Gastrocnemius medialis (tissue), 4 donors: ENCODE measurements at regions not wholly inside any gene's neighbourhood (a gene's known extent, or its start where the extent isn't known, plus 50 kb on each side); places are given as distances from the start of the nearest gene placed in this dataset.
A peak's percentile ranks its signal among the peaks of the same experiment; 100 is the strongest.

Source experiments
- ATAC-seq, 2 donors: fragments of 150-250 bp; one replicate each; pipeline ENCODE4 v1.9.1; 2016
- DNase-seq, 2 donors: peaks; one replicate each; pipeline ENCODE4 v3.0.0-alpha.2; 2019
- H3K27ac ChIP-seq, 4 donors: fragments of 200-600 bp; sonication (generic); 1 replicate in 1 of 4; 2 replicates in 3 of 4; pipeline ENCODE4 v1.5.1; 2016 to 2018; ENCODE audit warnings: mild to moderate bottlenecking in 2 of 4, moderate library complexity in 1 of 4
- H3K27me3 ChIP-seq, 3 donors: fragments of 200-600 bp; sonication (generic) in 2 of 3; 1 replicate in 1 of 3; 2 replicates in 2 of 3; pipeline versions ENCODE4 v1.5.1 to v1.6.0; 2016 to 2019; ENCODE audit warnings: mild to moderate bottlenecking in 1 of 3, moderate library complexity in 1 of 3
- H3K36me3 ChIP-seq, 2 donors: fragments of 200-600 bp; sonication (generic) in 1 of 2; one replicate each; pipeline ENCODE4 v1.5.1; 2017 to 2018
- H3K4me1 ChIP-seq, 2 donors: fragments of 200-600 bp; sonication (generic) in 1 of 2; one replicate each; pipeline ENCODE4 v1.5.1; 2016 to 2017; ENCODE audit warnings: mild to moderate bottlenecking in 2 of 2
- H3K4me3 ChIP-seq, 4 donors: fragments of 200-600 bp; sonication (generic) in 3 of 4; 1 replicate in 1 of 4; 2 replicates in 3 of 4; pipeline ENCODE4 v1.5.1; 2016 to 2019; ENCODE audit warnings: mild to moderate bottlenecking in 2 of 4
- H3K9me3 ChIP-seq, 3 donors: fragments of 200-600 bp; sonication (generic) in 2 of 3; 1 replicate in 1 of 3; 2 replicates in 2 of 3; pipeline ENCODE4 v1.5.1; 2016 to 2019
- POLR2A ChIP-seq, 2 donors: fragments of 450-650 bp; IDR thresholded peaks; one replicate each; pipeline ENCODE4 v1.6.1; 2017; ENCODE audit warnings: antibody characterized with exemption in 2 of 2, mild to moderate bottlenecking in 2 of 2, moderate library complexity in 2 of 2
- in situ Hi-C, 4 donors: fragments of 200-750 bp; cut with MboI; loops; one replicate each; pipeline versions ENCODE4 v1.15.0 to v1.8.0; 2017; ENCODE audit warnings: low sequenced_read_pairs in 4 of 4
- intact Hi-C: fragments of 100-400 bp; cut with DNase I; formaldehyde crosslinking; loops from one replicate; pipeline ENCODE4 v1.15.1; 2023; ENCODE audit warnings: low total_unique reads
- TF ChIP-seq, protein P1 (sequence below), 5 experiments: fragments of 450-650 bp in 3 of 5; fragments of 200-600 bp in 2 of 5; sonication (generic) in 2 of 5; IDR thresholded peaks in 4 of 5; conservative IDR thresholded peaks in 1 of 5; 1 replicate in 4 of 5; 2 replicates in 1 of 5; pipeline ENCODE4 v1.5.1; 2016 to 2019; ENCODE audit warnings: antibody characterized with exemption in 5 of 5, mild to moderate bottlenecking in 3 of 5, moderate library complexity in 3 of 5

DNA sequence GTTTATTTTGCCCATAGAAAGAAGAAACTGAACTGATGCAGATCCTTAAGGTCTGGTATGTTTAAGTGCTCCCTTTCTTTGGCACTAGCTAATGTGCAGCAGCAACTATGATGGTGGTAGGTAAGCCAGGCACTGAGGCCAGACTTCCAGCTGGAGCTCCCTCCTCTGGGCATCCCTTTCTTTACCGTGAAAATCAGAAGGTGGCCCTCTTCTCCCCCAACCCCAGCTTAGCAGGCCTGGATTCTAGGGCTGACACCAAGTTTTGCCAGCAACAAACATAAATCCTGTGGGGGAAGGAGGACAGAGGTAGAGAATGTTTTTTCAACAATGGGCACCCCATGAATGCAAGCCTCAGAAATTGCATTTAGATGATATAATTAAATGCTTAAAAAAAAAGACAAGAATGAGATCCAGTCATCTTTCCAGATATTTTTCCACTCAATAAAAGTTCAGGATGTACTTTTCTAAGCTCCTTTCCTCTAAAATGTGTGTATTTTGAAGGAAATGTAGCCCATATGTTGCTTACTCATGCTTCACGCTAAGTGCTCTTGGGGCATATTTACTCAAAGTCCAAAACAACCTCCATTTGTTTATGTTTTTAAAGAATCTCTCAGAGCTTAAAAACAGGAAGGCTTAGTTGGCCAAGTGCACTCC is 123.9 kb upstream of the NXT1 start:
- in situ Hi-C loops (loop anchor here in 2 of 4 donors (25.0 kb wide), 1 partner anchor 539 kb away; no protein-coding TSS in a partner anchor), intact Hi-C loops (no loop called here)
- no peaks in the 10 kb centered on the region for H3K36me3 ChIP-seq
- H3K4me1 ChIP-seq, result no peaks in the 10 kb centered on the region
- TF ChIP-seq POLR2A (IDR thresholded peaks at IDR 0.05), result no peak
- TF ChIP-seq, protein P1, sequence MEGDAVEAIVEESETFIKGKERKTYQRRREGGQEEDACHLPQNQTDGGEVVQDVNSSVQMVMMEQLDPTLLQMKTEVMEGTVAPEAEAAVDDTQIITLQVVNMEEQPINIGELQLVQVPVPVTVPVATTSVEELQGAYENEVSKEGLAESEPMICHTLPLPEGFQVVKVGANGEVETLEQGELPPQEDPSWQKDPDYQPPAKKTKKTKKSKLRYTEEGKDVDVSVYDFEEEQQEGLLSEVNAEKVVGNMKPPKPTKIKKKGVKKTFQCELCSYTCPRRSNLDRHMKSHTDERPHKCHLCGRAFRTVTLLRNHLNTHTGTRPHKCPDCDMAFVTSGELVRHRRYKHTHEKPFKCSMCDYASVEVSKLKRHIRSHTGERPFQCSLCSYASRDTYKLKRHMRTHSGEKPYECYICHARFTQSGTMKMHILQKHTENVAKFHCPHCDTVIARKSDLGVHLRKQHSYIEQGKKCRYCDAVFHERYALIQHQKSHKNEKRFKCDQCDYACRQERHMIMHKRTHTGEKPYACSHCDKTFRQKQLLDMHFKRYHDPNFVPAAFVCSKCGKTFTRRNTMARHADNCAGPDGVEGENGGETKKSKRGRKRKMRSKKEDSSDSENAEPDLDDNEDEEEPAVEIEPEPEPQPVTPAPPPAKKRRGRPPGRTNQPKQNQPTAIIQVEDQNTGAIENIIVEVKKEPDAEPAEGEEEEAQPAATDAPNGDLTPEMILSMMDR (IDR thresholded peaks at IDR 0.05 in 4 of 5, conservative IDR thresholded peaks at IDR 0.05 in 1 of 5), result no peak
- H3K27me3 ChIP-seq, result no peaks in the 10 kb centered on the region
- H3K27ac ChIP-seq, result no peak overlapping the region
- H3K9me3 ChIP-seq, result no peaks in the 10 kb centered on the region
- H3K4me3 ChIP-seq, result no peak overlapping the region
- no peak for ATAC-seq
- DNase-seq, result no peak

DNA sequence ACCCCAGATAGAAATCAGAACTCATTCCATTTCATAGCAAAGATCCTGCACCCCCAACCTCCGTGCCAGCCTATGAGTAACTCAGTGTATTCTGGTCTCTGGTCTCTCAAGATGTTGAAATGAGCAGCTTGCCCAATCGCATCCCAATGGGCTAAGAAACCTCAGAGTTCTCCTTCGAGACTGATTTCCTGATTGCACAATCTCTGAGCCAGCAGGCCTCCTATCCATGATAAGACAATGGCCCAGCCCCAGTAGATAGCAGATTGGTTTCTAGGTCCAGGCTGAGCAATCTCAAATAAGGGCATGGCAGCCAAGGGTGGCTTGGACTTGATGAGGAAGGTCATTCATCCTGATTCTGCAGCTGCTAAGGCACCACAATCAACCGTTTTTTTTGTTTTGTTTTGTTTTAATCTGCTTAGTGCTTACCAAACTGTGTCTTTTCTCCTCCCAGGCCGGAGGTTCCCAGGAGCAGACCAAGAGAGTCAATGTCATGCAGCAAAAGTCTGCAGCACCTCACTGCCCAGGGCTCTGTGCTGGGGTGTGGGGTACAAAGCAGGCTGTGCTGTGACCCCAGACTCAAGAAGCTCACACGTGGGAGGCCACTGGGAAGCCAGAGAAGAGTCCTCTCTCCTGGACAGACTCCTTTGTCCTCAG is 125.1 kb upstream of the NXT1 start:
- no peaks in the 10 kb centered on the region for H3K4me1 ChIP-seq
- DNase-seq (peak; percentile 52 to 72), ATAC-seq (peak; percentile 82 to 83)
- intact Hi-C loops, result no loop called here
- no peaks in the 10 kb centered on the region for H3K27me3 ChIP-seq
- in situ Hi-C loops, result loop anchor here in 2 of 4 donors (25.0 kb wide), 1 partner anchor 538 kb away; no protein-coding TSS in a partner anchor
- TF ChIP-seq POLR2A (IDR thresholded peaks at IDR 0.05), result no peak
- TF ChIP-seq, protein P1 (IDR thresholded peaks at IDR 0.05 in 4 of 5, conservative IDR thresholded peaks at IDR 0.05 in 1 of 5), result no peak
- no peaks in the 10 kb centered on the region for H3K36me3 ChIP-seq
- no peaks in the 10 kb centered on the region for H3K9me3 ChIP-seq
- H3K27ac ChIP-seq, result no peak overlapping the region
- H3K4me3 ChIP-seq, result no peak overlapping the region

DNA sequence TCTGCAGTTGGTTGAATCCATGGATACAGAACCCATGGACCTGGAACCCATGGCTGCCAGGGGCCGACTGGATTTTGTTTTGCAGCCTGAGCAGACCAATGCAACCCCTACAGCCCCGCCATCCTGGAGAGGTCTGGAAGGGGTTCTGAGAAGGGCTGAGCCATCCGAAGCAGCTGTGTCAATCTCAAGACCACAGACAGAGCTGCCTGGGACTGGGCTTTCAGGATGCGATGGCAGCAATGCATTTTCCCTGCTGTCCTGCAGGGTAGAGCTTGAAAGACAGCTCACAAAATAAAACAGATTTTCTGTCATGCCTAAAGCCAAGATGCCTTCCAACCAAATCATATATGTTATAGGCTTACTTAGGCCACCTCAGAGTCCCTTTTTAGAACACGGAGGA is 125.8 kb upstream of the NXT1 start:
- intact Hi-C loops, result no loop called here
- H3K27ac ChIP-seq, result no peak overlapping the region

DNA sequence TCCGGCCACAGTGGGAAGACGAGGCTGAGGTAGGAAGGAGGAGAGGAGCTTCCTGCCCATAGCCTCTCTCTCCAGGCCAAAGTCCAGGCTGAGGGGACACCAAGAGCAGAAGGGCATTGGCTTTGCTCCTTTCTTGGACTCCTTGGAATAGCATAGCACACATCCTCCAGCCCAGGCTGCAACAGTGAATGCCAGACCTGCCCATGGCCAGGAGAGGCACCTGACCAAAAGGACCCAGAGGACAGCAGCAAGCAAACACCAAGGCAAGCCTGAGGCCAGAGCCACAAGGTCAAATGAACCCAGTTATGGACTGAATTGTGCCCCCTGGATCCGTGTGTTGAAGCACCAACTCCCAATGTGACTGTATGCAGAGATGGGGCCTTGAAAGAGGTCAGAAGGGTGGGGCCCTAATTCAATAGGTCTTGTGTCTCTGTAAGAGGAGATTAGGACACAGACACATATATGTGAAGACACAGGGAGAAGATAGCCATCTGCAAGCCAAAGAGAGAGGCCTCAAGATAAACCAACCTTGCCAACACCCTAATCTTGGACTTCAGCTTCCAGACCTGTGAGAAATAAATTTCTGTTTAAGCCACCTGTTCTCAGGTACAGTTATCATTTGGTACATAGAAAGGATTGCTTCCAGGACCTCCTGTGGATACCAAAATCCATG is 126.5 kb upstream of the NXT1 start:
- DNase-seq (no peak), ATAC-seq (no peak)
- H3K4me1 ChIP-seq, result no peaks in the 10 kb centered on the region
- intact Hi-C loops (no loop called here), in situ Hi-C loops (loop anchor here in 2 of 4 donors (25.0 kb wide), 1 partner anchor 512 kb away; no protein-coding TSS in a partner anchor)
- no peaks in the 10 kb centered on the region for H3K36me3 ChIP-seq
- H3K4me3 ChIP-seq, result no peak overlapping the region
- no peak overlapping the region for H3K27ac ChIP-seq
- H3K9me3 ChIP-seq, result no peaks in the 10 kb centered on the region
- no peak for TF ChIP-seq POLR2A (IDR thresholded peaks at IDR 0.05)
- TF ChIP-seq, protein P1 (IDR thresholded peaks at IDR 0.05 in 4 of 5, conservative IDR thresholded peaks at IDR 0.05 in 1 of 5), result no peak
- H3K27me3 ChIP-seq, result no peaks in the 10 kb centered on the region

More for the DNA sequence above, 125.8 kb upstream of the NXT1 start:
- in situ Hi-C loops, result loop anchor here (25.0 kb wide), 2 partner anchors 513 to 538 kb away; no protein-coding TSS in a partner anchor
- no peaks in the 10 kb centered on the region for H3K36me3 ChIP-seq
- ATAC-seq (no peak), DNase-seq (no peak)
- TF ChIP-seq, protein P1 (IDR thresholded peaks at IDR 0.05 in 4 of 5, conservative IDR thresholded peaks at IDR 0.05 in 1 of 5), result no peak
- no peak for TF ChIP-seq POLR2A (IDR thresholded peaks at IDR 0.05)
- H3K27me3 ChIP-seq, result no peaks in the 10 kb centered on the region
- no peaks in the 10 kb centered on the region for H3K4me1 ChIP-seq
- H3K4me3 ChIP-seq, result no peak overlapping the region
- no peaks in the 10 kb centered on the region for H3K9me3 ChIP-seq
